Activated B cell treated with CpG ODN at 0.5 μM for 24 hours (primary cell): ENCODE measurements at regions not wholly inside any gene's neighbourhood (a gene's known extent, or its start where the extent isn't known, plus 50 kb on each side); places are given as distances from the start of the nearest gene placed in this dataset.

ENCODE experiments used
- ATAC-seq: fragments of 200-7000 bp; cut with Tn5 transposase; one replicate; pipeline ENCODE4 v1.10.0; 2021; ENCODE audit warnings: low read depth, mild to moderate bottlenecking, moderate library complexity
- CTCF ChIA-PET: fragments of 350-600 bp; sonication (Branson Sonifier 250); formaldehyde crosslinking; loops from one replicate; lab custom pipeline; 2021; ENCODE audit warnings: antibody characterized with exemption; lab: Charles Lee
- POLR2A ChIA-PET: fragments of 350-600 bp; sonication (Branson Sonifier 250); formaldehyde crosslinking; loops from one replicate; lab custom pipeline; 2021; ENCODE audit warnings: antibody characterized with exemption; lab: Charles Lee
- DNase-seq: peaks from one replicate; pipeline ENCODE4 v3.0.0; 2022
- H3K27ac Mint-ChIP-seq: one replicate; pipeline ENCODE4 v1.8.0; 2020; ENCODE audit warnings: mixed read lengths
- H3K27me3 Mint-ChIP-seq: one replicate; pipeline ENCODE4 v1.8.0; 2021; ENCODE audit warnings: mixed read lengths
- H3K36me3 Mint-ChIP-seq: one replicate; pipeline ENCODE4 v1.8.0; 2021; ENCODE audit warnings: low read depth, mixed read lengths
- H3K4me1 Mint-ChIP-seq: one replicate; pipeline ENCODE4 v1.8.0; 2021; ENCODE audit warnings: mixed read lengths
- H3K4me3 Mint-ChIP-seq: one replicate; pipeline ENCODE4 v1.8.0; 2020; ENCODE audit warnings: mild to moderate bottlenecking, mixed read lengths
- H3K9me3 Mint-ChIP-seq: one replicate; pipeline ENCODE4 v1.8.0; 2020; ENCODE audit warnings: mixed read lengths
- CTCF ChIP-seq: fragments of 200-600 bp; IDR thresholded peaks from one replicate; pipeline ENCODE4 v1.8.0; 2022; ENCODE audit warnings: antibody characterized with exemption, mild to moderate bottlenecking
- intact Hi-C: fragments of 100-400 bp; cut with micrococcal nuclease; formaldehyde crosslinking; loops from one replicate; pipeline ENCODE4 v1.15.1; 2024

GRCh38 chr6:101226677-101227135 is 166.8 kb upstream of the GRIK2 start:
- H3K4me1 Mint-ChIP-seq: no peaks in the 10 kb centered on the region
- no peaks in the 10 kb centered on the region for H3K27me3 Mint-ChIP-seq
- no peak for TF ChIP-seq CTCF
- POLR2A ChIA-PET: no interaction called here
- intact Hi-C loops: no loop called here
- H3K36me3 Mint-ChIP-seq: no peaks in the 10 kb centered on the region
- CTCF ChIA-PET: no interaction called here
- H3K9me3 Mint-ChIP-seq: peaks cover 5% of the 10 kb centered on the region
- no peak overlapping the region for H3K27ac Mint-ChIP-seq
- DNase-seq (no peak), ATAC-seq (no peak)
- H3K4me3 Mint-ChIP-seq: no peak overlapping the region

GRCh38 chr6:101230866-101231265 is 162.6 kb upstream of the GRIK2 start:
- H3K27ac Mint-ChIP-seq: no peak overlapping the region
- CTCF ChIA-PET: no interaction called here
- H3K4me1 Mint-ChIP-seq: no peaks in the 10 kb centered on the region
- DNase-seq (no peak), ATAC-seq (no peak)
- no peaks in the 10 kb centered on the region for H3K36me3 Mint-ChIP-seq
- H3K27me3 Mint-ChIP-seq: no peaks in the 10 kb centered on the region
- POLR2A ChIA-PET: no interaction called here
- intact Hi-C loops: no loop called here
- no peak for TF ChIP-seq CTCF
- no peak overlapping the region for H3K4me3 Mint-ChIP-seq
- H3K9me3 Mint-ChIP-seq: no peaks in the 10 kb centered on the region

GRCh38 chr6:101231606-101232235 is 161.8 kb upstream of the GRIK2 start:
- Mint-ChIP-seq H3K36me3 (no peaks in the 10 kb centered on the region), H3K9me3 (no peaks in the 10 kb centered on the region), H3K4me3 (no peak overlapping the region), H3K4me1 (no peaks in the 10 kb centered on the region), H3K27ac (no peak overlapping the region), H3K27me3 (no peaks in the 10 kb centered on the region)
- ChIA-PET CTCF (no interaction called here), POLR2A (no interaction called here)
- DNase-seq (no peak), ATAC-seq (no peak)
- TF ChIP-seq CTCF: no peak
- intact Hi-C loops: no loop called here

GRCh38 chr6:101232961-101233360 is 160.5 kb upstream of the GRIK2 start:
- POLR2A ChIA-PET: no interaction called here
- CTCF ChIA-PET: no interaction called here

GRCh38 chr6:101236709-101237108 is 156.8 kb upstream of the GRIK2 start:
- DNase-seq (no peak), ATAC-seq (no peak)
- no peaks in the 10 kb centered on the region for H3K27me3 Mint-ChIP-seq
- no peaks in the 10 kb centered on the region for H3K36me3 Mint-ChIP-seq
- ChIA-PET CTCF (no interaction called here), POLR2A (no interaction called here)
- no peak overlapping the region for H3K4me3 Mint-ChIP-seq
- intact Hi-C loops: no loop called here
- no peaks in the 10 kb centered on the region for H3K4me1 Mint-ChIP-seq
- H3K27ac Mint-ChIP-seq: no peak overlapping the region
- no peaks in the 10 kb centered on the region for H3K9me3 Mint-ChIP-seq
- no peak for TF ChIP-seq CTCF

More at GRCh38 chr6:101232961-101233360, 160.5 kb upstream of the GRIK2 start:
- Mint-ChIP-seq H3K9me3 (no peaks in the 10 kb centered on the region), H3K4me1 (no peaks in the 10 kb centered on the region), H3K27ac (no peak overlapping the region), H3K27me3 (no peaks in the 10 kb centered on the region), H3K36me3 (no peaks in the 10 kb centered on the region), H3K4me3 (no peak overlapping the region)
- DNase-seq (no peak), ATAC-seq (no peak)
- no peak for TF ChIP-seq CTCF
- intact Hi-C loops: no loop called here
